ENCODE measurements at regions not wholly inside any gene's neighbourhood (a gene's known extent, or its start where the extent isn't known, plus 50 kb on each side); places are given as distances from the start of the nearest gene placed in this dataset.

DNA sequence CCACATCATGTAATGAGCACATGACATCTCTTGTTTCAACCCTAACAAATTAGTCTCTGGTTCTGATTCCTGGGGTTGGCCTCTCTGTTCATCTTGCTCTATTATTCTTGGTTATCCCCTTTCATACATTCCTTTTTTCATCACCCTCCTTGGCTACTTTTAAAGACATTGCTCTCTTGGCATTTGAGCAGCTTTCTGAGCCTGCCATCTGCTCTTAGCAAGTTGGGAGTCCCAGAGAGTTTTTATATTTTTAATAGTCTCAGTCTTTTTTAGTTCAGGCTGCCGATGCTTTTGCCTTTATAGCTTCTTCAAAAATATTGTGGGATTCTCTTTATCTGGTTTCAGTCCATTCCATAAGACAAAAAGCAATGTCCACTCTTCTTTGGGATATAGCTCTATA is 1270.9 kb downstream of the ADGRL3 start:
- Histone ChIP-seq H3K27ac (no peak overlapping the region), H3K27me3 (ENCODE audit: insufficient read depth, low read depth, severe bottlenecking) (no peaks in the 10 kb centered on the region), H3K9me3 (ENCODE audit: severe bottlenecking) (no peaks in the 10 kb centered on the region), H3K4me3 (ENCODE audit: low read depth, low read length) (no peak overlapping the region), H3K36me3 (no peaks in the 10 kb centered on the region)
- TF ChIP-seq, protein P1, sequence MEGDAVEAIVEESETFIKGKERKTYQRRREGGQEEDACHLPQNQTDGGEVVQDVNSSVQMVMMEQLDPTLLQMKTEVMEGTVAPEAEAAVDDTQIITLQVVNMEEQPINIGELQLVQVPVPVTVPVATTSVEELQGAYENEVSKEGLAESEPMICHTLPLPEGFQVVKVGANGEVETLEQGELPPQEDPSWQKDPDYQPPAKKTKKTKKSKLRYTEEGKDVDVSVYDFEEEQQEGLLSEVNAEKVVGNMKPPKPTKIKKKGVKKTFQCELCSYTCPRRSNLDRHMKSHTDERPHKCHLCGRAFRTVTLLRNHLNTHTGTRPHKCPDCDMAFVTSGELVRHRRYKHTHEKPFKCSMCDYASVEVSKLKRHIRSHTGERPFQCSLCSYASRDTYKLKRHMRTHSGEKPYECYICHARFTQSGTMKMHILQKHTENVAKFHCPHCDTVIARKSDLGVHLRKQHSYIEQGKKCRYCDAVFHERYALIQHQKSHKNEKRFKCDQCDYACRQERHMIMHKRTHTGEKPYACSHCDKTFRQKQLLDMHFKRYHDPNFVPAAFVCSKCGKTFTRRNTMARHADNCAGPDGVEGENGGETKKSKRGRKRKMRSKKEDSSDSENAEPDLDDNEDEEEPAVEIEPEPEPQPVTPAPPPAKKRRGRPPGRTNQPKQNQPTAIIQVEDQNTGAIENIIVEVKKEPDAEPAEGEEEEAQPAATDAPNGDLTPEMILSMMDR (IDR thresholded peaks at IDR 0.05; ENCODE audit: low read depth, low read length) = no peak
- no peak for DNase-seq

DNA sequence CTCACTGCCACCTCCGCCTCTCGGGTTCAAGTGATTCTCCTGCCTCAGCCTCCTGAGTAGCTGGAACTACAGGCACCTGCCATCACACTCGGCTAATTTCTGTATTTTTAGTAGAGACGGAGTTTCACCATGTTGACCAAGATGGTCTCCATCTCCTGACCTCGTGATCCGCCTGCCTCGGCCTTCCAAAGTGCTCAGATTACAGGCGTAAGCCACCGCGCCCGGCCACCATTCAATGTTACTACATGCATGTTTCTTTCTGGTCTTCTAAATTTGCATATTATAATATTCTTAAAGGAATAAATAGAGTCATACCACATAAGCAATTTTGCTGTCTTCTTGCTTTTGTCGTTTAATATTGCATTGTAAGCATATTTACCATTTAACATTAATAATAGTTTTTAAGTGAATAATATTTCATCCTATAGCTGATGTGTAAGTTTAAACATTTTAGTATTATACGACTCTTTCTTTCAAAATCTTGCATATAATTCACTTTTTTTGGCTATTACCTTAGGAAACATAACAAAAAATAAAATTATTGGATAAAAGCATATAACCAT is 1270.4 kb downstream of the ADGRL3 start:
- H3K27ac ChIP-seq = no peak overlapping the region
- no peaks in the 10 kb centered on the region for H3K36me3 ChIP-seq
- H3K27me3 ChIP-seq (ENCODE audit: insufficient read depth, low read depth, severe bottlenecking) = no peaks in the 10 kb centered on the region
- TF ChIP-seq, protein P1 (IDR thresholded peaks at IDR 0.05; ENCODE audit: low read depth, low read length) = no peak
- no peak overlapping the region for H3K4me3 ChIP-seq (ENCODE audit: low read depth, low read length)
- no peaks in the 10 kb centered on the region for H3K9me3 ChIP-seq (ENCODE audit: severe bottlenecking)
- DNase-seq = no peak

DNA sequence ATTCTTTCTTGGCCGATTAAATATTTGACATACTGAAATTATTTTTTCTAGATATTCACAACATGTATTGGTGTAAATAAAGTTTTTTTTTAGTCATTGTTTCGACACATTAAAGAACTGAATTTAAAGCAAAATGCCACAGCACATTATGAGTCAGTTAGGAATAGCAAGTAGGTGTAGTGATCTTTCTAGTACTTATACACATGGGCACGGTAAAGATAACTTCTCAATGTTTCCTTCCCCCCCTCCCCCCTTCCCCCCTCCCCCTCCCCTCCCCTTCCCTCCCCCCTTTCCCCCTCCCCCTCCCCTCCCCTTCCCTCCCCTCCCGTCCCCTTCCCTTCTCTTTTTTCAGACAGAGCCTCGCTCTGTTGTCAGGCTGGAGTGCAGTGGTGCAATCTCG is 1269.9 kb downstream of the ADGRL3 start:
- H3K9me3 ChIP-seq (ENCODE audit: severe bottlenecking) = no peaks in the 10 kb centered on the region
- no peak overlapping the region for H3K4me3 ChIP-seq (ENCODE audit: low read depth, low read length)
- DNase-seq = no peak
- no peaks in the 10 kb centered on the region for H3K36me3 ChIP-seq
- H3K27ac ChIP-seq = no peak overlapping the region
- no peaks in the 10 kb centered on the region for H3K27me3 ChIP-seq (ENCODE audit: insufficient read depth, low read depth, severe bottlenecking)
- TF ChIP-seq, protein P1 (IDR thresholded peaks at IDR 0.05; ENCODE audit: low read depth, low read length) = no peak

DNA sequence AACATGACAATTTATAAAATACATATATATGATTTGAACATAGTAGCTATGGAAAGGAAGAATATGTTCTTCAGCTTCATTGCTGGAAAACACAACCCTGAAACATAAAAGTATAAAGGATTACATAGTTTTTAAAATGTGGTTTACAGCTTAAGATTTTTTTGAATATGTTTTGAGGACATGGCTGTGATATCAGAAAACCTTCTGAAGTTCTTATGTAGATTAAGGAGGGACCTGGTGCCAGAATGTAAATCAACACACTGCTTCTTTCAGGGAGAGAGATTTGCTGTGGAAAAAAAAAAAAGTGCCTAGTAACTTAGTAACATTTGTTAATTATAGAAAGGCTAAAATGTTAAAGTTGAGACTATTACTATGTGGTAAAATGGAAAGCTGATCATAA is 1261.8 kb downstream of the ADGRL3 start:
- no peaks in the 10 kb centered on the region for H3K36me3 ChIP-seq
- no peaks in the 10 kb centered on the region for H3K27me3 ChIP-seq (ENCODE audit: insufficient read depth, low read depth, severe bottlenecking)
- TF ChIP-seq, protein P1 (IDR thresholded peaks at IDR 0.05; ENCODE audit: low read depth, low read length) = no peak
- H3K4me3 ChIP-seq (ENCODE audit: low read depth, low read length) = no peak overlapping the region
- no peak overlapping the region for H3K27ac ChIP-seq
- DNase-seq = no peak
- H3K9me3 ChIP-seq (ENCODE audit: severe bottlenecking) = no peaks in the 10 kb centered on the region

DNA sequence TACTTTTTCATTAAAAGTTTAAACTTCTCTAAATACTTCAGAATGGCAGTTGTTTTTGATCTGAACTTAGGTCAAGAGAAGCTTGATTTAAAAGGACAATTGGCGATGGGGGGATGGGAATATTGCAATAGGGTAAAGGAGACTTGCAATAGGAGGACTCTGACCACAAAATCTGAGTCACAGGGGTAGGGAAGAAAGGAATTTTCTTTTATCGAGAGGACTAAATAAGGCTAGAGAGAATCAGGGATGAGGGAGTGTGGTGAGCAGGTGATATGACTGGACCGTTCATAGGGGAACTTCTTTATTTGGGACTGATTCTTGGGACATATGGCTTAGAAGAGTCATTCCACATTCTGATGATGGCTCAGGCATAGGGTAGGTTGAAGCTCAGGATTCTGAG is 1260.2 kb downstream of the ADGRL3 start:
- no peak for DNase-seq
- no peaks in the 10 kb centered on the region for H3K36me3 ChIP-seq
- H3K4me3 ChIP-seq (ENCODE audit: low read depth, low read length) = no peak overlapping the region
- TF ChIP-seq, protein P1 (IDR thresholded peaks at IDR 0.05; ENCODE audit: low read depth, low read length) = no peak
- no peak overlapping the region for H3K27ac ChIP-seq
- H3K27me3 ChIP-seq (ENCODE audit: insufficient read depth, low read depth, severe bottlenecking) = no peaks in the 10 kb centered on the region
- H3K9me3 ChIP-seq (ENCODE audit: severe bottlenecking) = no peaks in the 10 kb centered on the region

DNA sequence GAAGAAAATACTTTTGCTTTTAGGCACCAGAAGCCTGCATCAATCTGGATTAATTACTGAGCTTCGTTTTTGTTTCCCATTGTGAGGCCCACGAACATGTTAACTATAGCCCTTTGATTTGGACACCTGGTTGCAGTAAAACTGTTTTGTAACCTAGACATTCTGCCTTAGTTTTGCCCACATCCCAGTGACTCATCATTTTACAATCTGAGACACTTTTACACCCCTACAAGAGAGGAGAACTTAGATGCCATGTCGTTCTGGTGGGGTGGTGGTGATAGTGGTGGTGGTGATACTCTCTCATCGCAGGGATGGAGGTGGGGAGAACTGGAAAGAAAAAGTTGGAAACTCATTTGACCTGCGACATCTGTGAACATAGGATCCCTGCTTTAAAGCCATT is 1257.2 kb downstream of the ADGRL3 start:
- no peaks in the 10 kb centered on the region for H3K36me3 ChIP-seq
- no peak overlapping the region for H3K4me3 ChIP-seq (ENCODE audit: low read depth, low read length)
- TF ChIP-seq, protein P1 (IDR thresholded peaks at IDR 0.05; ENCODE audit: low read depth, low read length) = no peak
- no peaks in the 10 kb centered on the region for H3K27me3 ChIP-seq (ENCODE audit: insufficient read depth, low read depth, severe bottlenecking)
- no peaks in the 10 kb centered on the region for H3K9me3 ChIP-seq (ENCODE audit: severe bottlenecking)
- H3K27ac ChIP-seq = no peak overlapping the region
- no peak for DNase-seq
